GM18873 (cell line): ENCODE measurements at regions not wholly inside any gene's neighbourhood (a gene's known extent, or its start where the extent isn't known, plus 50 kb on each side); places are given as distances from the start of the nearest gene placed in this dataset.
"Not testable (repeated sequence)": the region's sequence is repeated elsewhere in the genome, so short reads cannot be mapped to it uniquely, and the experiment has no call there.

Experiments used
- ATAC-seq: cut with Tn5 transposase; IDR thresholded peaks from one replicate; pipeline ENCODE4 v1.9.1; 2021; ENCODE audit warnings: mild to moderate bottlenecking, moderate library complexity, moderate number of reproducible peaks; ENCODE audit not compliant: unreplicated experiment, low FRiP score

GRCh38 chr13:23947893-23948292 is 50.6 kb upstream of the C1QTNF9B start:
- ATAC-seq, result no peak

GRCh38 chr13:23949200-23949599 is 51.9 kb upstream of the C1QTNF9B start:
- no peak for ATAC-seq

DNA sequence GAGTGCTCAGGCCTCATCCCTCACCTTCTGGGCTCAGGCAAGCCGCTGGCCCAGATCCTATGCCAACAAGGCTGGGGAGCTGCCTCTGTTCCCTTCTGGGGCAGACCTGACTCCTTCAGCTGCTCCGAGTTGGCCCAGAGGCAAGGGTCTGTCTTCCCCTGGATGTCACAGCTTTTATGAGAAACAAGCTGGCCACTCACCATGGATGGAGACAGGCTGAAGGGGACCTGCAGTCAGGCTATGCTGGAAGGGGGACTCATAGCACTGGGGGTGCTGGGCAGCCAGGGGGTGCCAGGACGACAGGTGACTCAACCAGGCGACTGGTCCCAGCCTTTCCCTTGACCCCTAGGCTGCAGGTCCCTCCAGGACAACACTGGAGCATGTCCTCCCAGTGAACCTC is 52.4 kb upstream of the C1QTNF9B start:
- ATAC-seq, result no peak

DNA sequence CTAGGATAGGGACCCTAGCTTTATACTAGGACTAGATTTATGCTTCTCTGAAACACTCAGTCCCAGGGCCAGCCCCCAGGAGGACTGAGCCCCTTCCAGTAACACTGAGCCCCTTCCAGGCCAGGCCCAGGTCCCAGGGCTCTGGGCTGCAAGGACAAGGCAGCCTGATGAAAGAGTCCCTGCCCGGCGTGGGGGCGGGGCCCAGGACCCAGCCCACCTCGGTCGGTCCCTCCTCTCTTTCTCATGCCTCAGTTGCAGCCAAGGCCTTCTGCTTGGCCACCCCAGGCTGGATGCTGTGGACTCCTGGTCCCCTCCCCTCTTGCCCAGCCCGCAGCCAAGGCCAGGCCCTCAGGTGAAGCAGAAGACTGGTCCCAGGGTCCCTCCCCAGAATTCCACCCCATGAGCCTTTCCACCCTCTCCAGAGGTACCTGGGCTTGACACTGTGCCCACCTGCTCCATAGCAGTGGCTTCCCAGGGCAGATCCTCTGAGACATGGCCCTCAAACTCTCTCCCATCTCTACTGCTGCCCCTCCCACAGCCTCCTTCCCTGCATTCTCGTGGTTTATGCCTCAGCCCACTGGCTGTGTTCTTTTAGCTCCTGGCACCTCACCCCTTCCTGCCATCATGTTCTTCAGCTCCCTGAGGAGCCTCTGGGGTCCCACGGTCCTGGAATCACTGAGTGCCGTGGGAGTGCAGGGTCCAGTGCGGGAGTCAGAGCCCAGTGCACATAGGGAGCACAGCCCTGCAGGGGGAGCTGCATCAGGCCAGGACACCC is 53.6 kb upstream of the C1QTNF9B start:
- no peak for ATAC-seq

DNA sequence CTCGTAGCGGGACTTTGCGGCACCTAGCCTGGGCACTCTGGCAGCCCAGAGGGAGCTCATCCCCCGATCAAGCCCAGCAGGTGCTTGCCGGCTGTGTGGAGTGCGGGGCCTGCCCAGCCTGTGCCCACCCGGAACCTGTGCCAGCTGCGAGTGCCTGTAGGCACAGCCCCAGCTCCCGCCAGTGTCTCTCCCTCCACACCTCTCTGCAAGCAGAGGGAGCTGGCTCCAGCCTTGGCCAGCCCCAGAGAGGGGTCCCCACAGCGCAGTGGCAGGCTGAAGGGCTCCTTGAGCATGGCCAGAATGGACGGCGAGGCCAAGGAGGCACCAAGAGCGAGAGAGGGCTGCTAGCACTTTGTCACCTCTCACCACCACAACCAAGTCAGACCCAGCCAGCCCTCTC is 55.5 kb upstream of the C1QTNF9B start:
- no peak for ATAC-seq

- no peak for ATAC-seq
Observed at GRCh38 chr13:23953860-23954512, 56.7 kb upstream of the C1QTNF9B start.

DNA sequence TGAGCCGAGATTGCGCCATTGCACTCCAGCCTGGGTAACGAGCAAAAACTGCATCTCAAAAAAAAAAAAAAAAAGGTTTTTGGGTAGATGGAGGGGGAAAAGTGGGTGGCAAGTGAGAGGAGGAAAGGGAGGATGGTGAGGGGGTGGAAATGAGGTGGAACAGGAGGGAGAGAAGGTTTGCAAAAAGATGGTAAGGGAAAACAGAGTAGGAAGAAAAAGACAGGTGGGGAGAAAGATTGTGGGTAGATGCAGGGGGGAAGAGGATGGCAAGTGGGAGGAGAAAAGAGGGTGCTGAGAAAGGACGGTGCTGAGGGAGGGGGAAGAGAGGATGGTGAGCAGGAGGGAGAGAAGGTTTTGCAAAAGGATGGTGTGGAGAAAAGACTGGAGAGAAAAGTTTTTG is 57.8 kb upstream of the C1QTNF9B start:
- no peak for ATAC-seq

DNA sequence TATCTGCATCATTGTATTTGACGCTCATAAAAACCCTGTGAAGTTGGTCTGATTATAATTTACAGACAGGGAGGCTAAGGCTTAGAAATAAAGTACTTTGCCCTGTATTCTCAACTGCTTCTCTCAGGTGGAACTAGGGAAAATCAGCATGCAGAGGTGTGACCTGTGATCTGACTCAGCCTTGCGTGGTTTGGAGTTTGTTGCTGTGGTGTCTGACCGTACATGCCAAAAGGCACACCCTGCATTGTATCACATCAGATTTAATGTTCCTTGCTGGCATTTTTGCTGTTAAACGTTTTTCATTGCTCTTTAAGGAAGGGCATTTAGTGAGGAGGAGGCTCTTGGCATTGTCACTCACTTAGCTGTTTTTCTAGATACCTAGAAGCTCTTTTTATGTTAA is 58.8 kb upstream of the C1QTNF9B start:
- no peak for ATAC-seq

DNA sequence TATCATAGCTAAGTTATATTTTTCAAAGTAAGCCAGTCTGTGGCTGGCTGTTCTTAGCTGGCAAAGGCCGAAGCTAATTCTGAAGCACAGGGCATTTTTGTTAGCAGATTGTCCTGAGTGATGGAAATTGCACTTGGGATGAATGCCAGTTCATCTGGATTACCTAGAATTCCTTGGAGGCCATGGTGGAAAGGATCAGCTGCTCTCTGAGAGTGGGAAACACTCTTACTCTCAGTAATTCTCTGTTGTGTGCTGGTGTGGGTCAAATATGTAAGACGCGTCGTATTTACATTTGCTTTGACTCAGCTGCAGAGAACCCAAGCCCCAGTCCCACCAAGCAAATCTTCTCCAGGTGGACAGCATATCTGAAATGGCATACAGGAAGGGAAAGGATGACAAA is 60.7 kb upstream of the C1QTNF9B start:
- no peak for ATAC-seq

GRCh38 chr13:23959231-23959862 is 62.0 kb upstream of the C1QTNF9B start:
- no peak for ATAC-seq

DNA sequence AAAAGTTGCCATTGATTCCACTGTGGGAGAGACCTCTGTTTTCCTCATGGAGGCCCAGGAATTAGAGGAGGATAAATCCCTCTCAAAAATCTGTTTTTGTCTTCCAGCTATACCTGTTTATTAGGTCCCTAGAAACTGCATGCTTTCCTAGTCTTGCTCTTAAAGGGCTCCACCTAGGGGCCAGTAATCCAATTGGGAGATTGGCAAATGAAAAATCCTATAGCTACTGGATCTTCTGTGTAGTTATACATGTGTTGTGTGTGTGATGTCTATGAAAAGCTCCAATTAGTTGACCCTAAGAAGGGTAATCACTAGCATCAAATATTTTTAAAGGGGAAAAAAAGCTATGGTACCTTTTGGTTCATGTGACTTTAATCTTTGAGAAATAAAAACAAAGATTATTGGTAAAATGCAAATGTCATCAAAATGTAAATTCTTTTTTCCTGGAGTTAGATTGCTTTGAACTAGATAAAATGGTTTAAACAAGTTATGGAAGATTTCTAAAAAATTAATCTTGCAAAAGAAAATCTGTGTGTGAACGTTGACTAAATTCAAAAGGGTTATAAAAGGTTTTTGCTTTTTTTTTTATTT is 63.4 kb upstream of the C1QTNF9B start:
- ATAC-seq, result no peak

DNA sequence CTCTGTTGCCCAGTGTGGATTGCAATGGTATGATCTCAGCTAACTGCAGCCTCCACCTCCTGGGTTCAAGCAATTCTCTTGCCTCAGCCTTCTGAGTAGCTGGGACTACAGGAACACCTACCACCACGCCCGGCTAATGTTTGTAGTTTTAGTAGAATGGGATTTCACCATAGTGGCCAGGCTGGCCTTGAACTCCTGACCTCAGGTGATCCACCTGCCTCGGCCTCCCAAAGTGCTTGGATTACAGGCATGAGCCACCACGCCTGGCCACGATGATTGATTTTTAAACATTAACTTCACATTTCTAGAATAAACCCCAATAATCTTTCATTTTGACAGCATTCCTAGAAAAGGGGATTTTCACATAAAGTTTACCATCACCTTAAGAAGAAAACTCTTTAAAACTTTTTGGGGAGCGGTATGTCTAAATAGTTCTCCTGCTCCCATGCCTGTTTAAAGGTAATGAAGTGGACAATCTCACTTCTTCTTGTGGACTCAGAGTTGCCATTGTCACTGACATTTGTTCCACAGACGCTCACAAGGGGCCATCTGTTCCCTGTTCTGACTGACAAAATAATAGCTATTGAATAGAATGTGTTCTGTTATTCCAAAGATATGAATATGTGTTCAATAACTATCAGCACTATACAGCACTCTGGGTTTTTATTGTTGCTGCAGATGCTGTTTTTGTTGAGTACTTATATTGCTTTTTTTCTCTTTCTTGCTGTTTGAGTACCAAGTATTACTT is 66.1 kb upstream of the C1QTNF9B start:
- ATAC-seq, result no peak

DNA sequence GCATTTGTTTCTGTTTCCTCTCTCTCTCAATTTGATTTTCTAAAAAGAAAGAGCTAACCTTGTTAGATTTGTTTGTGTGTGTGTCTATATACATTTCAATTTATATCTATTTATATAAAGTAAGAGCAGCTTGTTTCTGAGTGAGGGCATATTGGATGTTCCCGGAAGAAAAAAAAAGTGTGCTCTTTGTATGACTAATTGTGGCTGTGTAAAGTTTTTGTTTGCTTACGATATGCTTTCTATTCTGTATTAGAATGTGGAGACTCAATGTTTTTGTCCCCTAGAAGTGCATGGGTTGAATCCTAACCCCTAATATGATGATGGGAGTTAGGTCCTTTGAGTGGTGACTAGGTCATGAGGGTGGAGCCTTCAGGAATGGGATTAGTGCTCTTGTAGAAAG is 66.6 kb upstream of the C1QTNF9B start:
- ATAC-seq, result no peak

GRCh38 chr13:23965346-23965745 is 68.0 kb upstream of the C1QTNF9B start:
- ATAC-seq, result no peak

GRCh38 chr13:23966221-23966690 is 69.0 kb upstream of the C1QTNF9B start:
- ATAC-seq, result no peak

GRCh38 chr13:23966691-23967615 is 69.7 kb upstream of the C1QTNF9B start:
- ATAC-seq, result peak; percentile 53

DNA sequence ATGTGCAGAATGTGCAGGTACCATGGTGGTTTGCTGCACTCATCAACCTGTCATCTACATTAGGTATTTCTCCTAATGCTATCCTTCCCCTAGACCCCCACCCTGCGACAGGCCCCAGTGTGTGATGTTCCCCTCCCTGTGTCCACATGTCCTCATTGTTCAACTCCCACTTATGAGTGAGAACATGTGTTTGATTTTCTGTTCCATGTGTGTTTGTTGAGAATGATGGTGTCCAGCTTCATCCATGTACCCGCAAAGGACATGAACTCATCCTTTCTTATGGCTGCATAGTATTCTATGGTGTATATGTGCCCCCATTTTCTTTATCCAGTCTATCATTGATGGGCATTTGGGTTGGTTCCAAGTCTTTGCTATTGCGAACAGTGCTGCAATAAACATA is 70.5 kb upstream of the C1QTNF9B start:
- not testable (repeated sequence) for ATAC-seq

DNA sequence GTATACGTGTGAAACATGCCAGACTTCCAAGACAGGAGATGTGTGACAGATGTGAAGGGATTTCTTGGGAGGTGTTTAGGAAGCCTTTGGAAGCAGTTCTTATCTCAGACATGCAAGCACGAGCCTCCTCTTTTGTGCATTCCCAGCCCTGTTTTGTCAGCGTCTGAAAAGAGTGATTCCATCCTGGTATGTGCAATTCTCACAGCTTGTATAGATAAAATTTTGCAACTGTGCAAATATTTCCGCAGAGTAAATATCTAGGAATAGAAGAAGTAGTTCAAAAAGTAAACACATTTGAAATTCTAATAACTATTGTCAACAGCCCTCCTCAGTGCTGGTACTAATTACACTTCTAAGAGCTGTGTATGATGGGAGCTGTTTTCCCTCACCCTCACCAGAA is 72.3 kb upstream of the C1QTNF9B start:
- ATAC-seq, result no peak

DNA sequence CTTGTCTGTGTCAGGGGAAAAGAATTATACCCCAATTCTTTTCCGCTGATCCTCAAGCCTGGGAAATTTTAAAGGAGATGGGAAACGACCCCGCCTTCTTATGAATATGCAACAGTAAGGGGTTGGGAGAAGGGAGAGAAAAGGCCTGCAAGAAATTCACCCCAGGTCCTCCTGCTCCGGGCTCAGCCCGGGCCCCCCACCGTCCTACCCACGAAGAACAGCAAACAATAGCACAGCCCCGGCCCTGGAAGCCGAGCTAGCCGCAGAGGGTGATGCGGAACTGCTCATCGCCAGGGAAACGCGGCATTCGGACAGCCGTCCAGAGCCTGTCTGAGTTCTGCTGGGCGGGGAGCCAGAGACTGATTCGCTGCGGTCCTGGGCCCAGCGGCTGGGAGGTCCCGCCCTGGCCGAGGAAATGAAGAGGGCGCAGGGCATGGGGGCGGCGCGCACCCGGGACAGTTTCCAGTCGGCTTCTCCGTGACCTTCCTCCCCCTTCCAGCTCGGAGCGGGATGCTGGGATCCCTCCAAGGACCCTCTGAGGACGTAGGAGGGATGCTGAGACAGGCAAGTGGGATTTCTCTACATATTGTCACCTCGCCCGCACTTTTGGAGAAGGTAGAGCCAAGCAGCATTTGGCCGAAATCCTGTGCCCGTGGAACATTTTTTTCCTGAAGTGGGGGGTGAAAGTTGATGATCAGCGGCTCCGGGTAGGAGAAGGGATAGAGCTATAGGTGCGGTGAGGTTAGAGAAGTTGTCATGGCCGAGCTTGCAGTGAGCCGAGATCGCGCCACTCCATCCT is 82.3 kb upstream of the C1QTNF9B start:
- peak; percentile 41 for ATAC-seq
